Activated T-cell treated with anti-CD3 and anti-CD28 coated beads, Interleukin-2, amount 50 U/mL, for 1 hour (primary cell): ENCODE measurements at regions not wholly inside any gene's neighbourhood (a gene's known extent, or its start where the extent isn't known, plus 50 kb on each side); places are given as distances from the start of the nearest gene placed in this dataset.

ENCODE experiments used
- DNase-seq: peaks from one replicate; pipeline ENCODE4 v3.0.0-alpha.2; 2020

GRCh38 chr11:19459240-19459639 lies 218.5 kb upstream of the E2F8 start:
- no peak for DNase-seq

GRCh38 chr11:19458721-19459120 lies 218.0 kb upstream of the E2F8 start:
- no peak for DNase-seq

- no peak for DNase-seq
Observed at GRCh38 chr11:19458231-19458630, 217.5 kb upstream of the E2F8 start.

- no peak for DNase-seq
Observed at GRCh38 chr11:19455731-19456130, 215.0 kb upstream of the E2F8 start.

- DNase-seq = no peak
Observed at GRCh38 chr11:19453651-19454257, 213.0 kb upstream of the E2F8 start.

- no peak for DNase-seq
Observed at GRCh38 chr11:19451609-19452008, 210.9 kb upstream of the E2F8 start.

- DNase-seq = no peak
Observed at GRCh38 chr11:19450282-19450681, 209.5 kb upstream of the E2F8 start.

GRCh38 chr11:19448651-19449050 lies 207.9 kb upstream of the E2F8 start:
- DNase-seq = no peak

- no peak for DNase-seq
Observed at GRCh38 chr11:19447150-19447566, 206.4 kb upstream of the E2F8 start.

- DNase-seq = no peak
Observed at GRCh38 chr11:19445771-19446170, 205.0 kb upstream of the E2F8 start.

- no peak for DNase-seq
Observed at GRCh38 chr11:19444231-19444630, 203.5 kb upstream of the E2F8 start.

GRCh38 chr11:19442554-19442910 lies 201.8 kb upstream of the E2F8 start:
- DNase-seq = no peak

GRCh38 chr11:19441752-19442553 lies 201.2 kb upstream of the E2F8 start:
- no peak for DNase-seq

GRCh38 chr11:19441288-19441687 lies 200.5 kb upstream of the E2F8 start:
- DNase-seq = no peak

GRCh38 chr11:19437760-19438159 lies 197.0 kb upstream of the E2F8 start:
- no peak for DNase-seq

GRCh38 chr11:19436932-19437331 lies 196.2 kb upstream of the E2F8 start:
- no peak for DNase-seq

GRCh38 chr11:19435306-19435989 lies 194.7 kb upstream of the E2F8 start:
- DNase-seq = no peak

GRCh38 chr11:19433791-19434190 lies 193.0 kb upstream of the E2F8 start:
- no peak for DNase-seq

- DNase-seq = no peak
Observed at GRCh38 chr11:19433367-19433766, 192.6 kb upstream of the E2F8 start.

- no peak for DNase-seq
Observed at GRCh38 chr11:19432370-19433061, 191.8 kb upstream of the E2F8 start.

GRCh38 chr11:19430754-19431398 lies 190.1 kb upstream of the E2F8 start:
- no peak for DNase-seq

GRCh38 chr11:19430346-19430745 lies 189.6 kb upstream of the E2F8 start:
- DNase-seq = no peak
